HEK293T (cell line): ENCODE measurements at regions not wholly inside any gene's neighbourhood (a gene's known extent, or its start where the extent isn't known, plus 50 kb on each side); places are given as distances from the start of the nearest gene placed in this dataset.

Source experiments
- FOXA1 ChIP-seq: fragments of 450-650 bp; IDR thresholded peaks from 2 replicates; pipeline ENCODE4 v1.6.1; 2016; ENCODE audit warnings: mild to moderate bottlenecking
- HDGF ChIP-seq: fragments of 450-650 bp; IDR thresholded peaks from 2 replicates; pipeline ENCODE4 v1.6.1; 2017; ENCODE audit warnings: antibody characterized with exemption, borderline replicate concordance
- PKNOX1 ChIP-seq: fragments of 450-650 bp; IDR thresholded peaks from 2 replicates; pipeline ENCODE4 v1.6.1; 2016
- SP1 ChIP-seq: fragments of 450-650 bp; IDR thresholded peaks from 2 replicates; pipeline ENCODE4 v1.6.1; 2017
- SUZ12 ChIP-seq: fragments of 450-650 bp; IDR thresholded peaks from 2 replicates; pipeline ENCODE4 v1.6.1; 2016; ENCODE audit warnings: mild to moderate bottlenecking
- TARDBP ChIP-seq: fragments of 450-650 bp; IDR thresholded peaks from 2 replicates; pipeline ENCODE4 v1.6.1; 2016

DNA sequence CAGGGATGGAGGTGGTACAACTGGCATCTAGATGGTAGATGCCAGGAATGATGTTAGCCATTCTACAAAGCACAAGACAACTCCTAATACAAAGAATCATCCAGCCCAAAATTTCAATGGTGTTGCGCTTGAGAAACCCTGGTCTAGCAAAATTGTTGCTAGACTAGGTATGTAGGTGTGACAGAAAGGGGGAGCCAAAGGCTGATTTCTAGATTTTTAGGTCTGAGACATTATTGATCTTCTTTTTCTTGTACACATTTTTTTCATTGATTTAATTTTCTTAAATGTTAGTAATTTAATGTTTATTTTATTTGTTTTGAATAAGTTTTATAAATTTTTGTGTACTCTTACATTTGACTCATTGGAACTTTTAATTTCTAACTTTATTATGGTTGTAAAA lies 216.4 kb downstream of the FSIP2 start:
- TF ChIP-seq SUZ12 (no peak), TARDBP (no peak), FOXA1 (no peak), HDGF (no peak), PKNOX1 (no peak), SP1 (no peak)
